Endothelial cell of hepatic sinusoid (primary cell): ENCODE measurements at regions not wholly inside any gene's neighbourhood (a gene's known extent, or its start where the extent isn't known, plus 50 kb on each side); places are given as distances from the start of the nearest gene placed in this dataset.

ENCODE experiments used
- in situ Hi-C: cut with HindIII; loops from 2 replicates; pipeline ENCODE4 v1.10.0; 2017; ENCODE audit warnings: low sequenced_read_pairs

GRCh38 chr3:187544326-187544725 is 125.9 kb downstream of the SST start:
- in situ Hi-C loops: no loop called here

- in situ Hi-C loops: no loop called here
Measured at GRCh38 chr3:187540847-187541246, 129.3 kb downstream of the SST start.

GRCh38 chr3:187536185-187536584 is 134.0 kb downstream of the SST start:
- in situ Hi-C loops: loop anchor here (5.0 kb wide), 1 partner anchor 49 kb away; no protein-coding TSS in a partner anchor

- in situ Hi-C loops: no loop called here
Measured at GRCh38 chr3:187533797-187534196, 136.4 kb downstream of the SST start.

- in situ Hi-C loops: no loop called here
Measured at GRCh38 chr3:187531831-187532230, 138.4 kb downstream of the SST start.

- in situ Hi-C loops: no loop called here
Measured at GRCh38 chr3:187522890-187523289, 147.3 kb downstream of the SST start.

- in situ Hi-C loops: no loop called here
Measured at GRCh38 chr3:187522293-187522692, 147.9 kb downstream of the SST start.

DNA sequence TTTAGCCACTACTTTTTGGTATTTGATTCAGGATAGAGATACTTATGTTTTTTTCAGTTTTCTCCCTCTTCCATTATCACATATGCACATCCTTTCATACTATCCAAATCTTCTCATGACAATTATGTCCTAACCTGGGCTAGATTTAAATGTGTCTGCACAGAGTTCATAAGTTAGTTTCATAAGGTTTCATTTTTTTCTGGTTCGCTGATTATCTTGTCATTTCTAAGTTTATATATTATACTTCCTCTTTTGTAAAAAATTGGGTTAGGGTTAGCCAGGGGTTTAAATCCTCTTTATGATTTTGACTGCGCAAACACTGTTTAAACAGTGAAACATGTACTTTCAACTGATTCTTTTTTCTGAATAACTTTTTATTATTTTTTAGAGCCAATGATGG is 148.6 kb downstream of the SST start:
- in situ Hi-C loops: no loop called here

GRCh38 chr3:187520027-187520945 is 149.9 kb downstream of the SST start:
- in situ Hi-C loops: no loop called here

- in situ Hi-C loops: no loop called here
Measured at GRCh38 chr3:187519428-187519890, 150.7 kb downstream of the SST start.

GRCh38 chr3:187518616-187519015 is 150.4 kb downstream of the RTP4 start:
- in situ Hi-C loops: no loop called here

- in situ Hi-C loops: no loop called here
Measured at GRCh38 chr3:187518207-187518606, 150.0 kb downstream of the RTP4 start.

- in situ Hi-C loops: no loop called here
Measured at GRCh38 chr3:187516446-187517185, 148.4 kb downstream of the RTP4 start.

DNA sequence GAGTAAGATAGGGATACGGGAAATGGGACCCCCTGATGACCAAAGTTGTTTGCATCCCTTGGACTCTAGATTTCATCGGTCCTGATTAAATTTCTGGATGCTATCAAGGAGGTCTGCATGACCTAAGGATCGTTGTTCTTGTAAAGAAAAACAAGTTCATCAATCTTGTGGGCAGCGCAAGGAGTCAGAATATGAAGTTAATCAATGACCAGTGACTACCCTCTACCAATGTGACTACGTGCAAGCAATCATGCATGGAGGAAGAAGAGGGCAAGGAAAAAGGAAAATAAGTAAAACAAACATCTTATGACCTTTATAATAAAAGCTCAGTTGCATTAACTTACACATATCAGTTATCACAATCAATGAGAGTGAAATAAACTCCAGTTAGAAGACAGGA is 139.7 kb downstream of the RTP4 start:
- in situ Hi-C loops: no loop called here

GRCh38 chr3:187507266-187507665 is 139.1 kb downstream of the RTP4 start:
- in situ Hi-C loops: no loop called here

DNA sequence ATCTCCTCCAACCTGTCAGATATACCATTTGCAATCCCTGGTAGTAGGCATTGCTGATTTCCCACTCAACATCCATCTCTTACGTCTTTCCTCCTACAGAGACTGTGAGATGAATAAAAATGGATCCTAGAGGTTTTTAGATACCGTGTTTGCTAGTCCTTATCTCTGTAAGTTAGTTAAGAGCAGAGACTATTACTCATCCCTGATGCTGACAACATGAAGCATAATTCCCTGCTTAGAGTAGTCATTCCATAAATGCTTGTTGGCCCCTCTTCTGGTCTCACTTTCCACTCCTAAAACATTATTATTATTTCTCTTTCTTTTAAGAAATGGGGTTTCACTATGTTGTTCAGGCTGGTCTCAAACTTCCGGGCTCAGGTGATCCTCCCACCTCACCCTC is 136.2 kb downstream of the RTP4 start:
- in situ Hi-C loops: no loop called here

DNA sequence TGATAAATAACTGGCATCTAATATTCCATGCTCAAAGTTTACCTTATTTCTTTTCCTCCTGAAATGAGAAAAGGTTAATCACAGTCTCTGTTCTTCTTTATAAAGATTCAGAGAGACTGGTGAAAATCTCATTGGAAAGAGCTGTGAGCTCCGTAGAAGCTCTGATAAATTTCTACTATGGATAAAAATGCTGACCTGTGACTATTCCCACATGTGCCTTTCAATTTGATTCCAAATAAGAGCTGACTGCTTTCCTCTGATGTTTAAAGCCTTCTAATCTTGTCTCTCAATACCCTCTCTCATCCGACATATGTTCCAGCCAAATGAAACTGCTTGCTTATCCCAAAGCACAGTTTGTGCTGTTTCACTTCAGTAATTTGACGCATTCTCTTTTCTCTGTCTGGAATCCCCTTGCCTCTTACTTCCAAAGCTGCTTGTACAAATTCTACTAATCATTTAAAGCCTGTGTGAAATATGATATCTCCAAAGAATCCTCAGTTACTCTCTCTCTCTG is 130.1 kb downstream of the RTP4 start:
- in situ Hi-C loops: no loop called here

GRCh38 chr3:187497052-187497451 is 128.9 kb downstream of the RTP4 start:
- in situ Hi-C loops: no loop called here

GRCh38 chr3:187494056-187494455 is 125.9 kb downstream of the RTP4 start:
- in situ Hi-C loops: loop anchor here (5.0 kb wide), 2 partner anchors 37 to 78 kb away; no protein-coding TSS in a partner anchor

- in situ Hi-C loops: loop anchor here (5.0 kb wide), 2 partner anchors 34 to 81 kb away; no protein-coding TSS in a partner anchor
Measured at GRCh38 chr3:187491371-187491770, 123.2 kb downstream of the RTP4 start.

DNA sequence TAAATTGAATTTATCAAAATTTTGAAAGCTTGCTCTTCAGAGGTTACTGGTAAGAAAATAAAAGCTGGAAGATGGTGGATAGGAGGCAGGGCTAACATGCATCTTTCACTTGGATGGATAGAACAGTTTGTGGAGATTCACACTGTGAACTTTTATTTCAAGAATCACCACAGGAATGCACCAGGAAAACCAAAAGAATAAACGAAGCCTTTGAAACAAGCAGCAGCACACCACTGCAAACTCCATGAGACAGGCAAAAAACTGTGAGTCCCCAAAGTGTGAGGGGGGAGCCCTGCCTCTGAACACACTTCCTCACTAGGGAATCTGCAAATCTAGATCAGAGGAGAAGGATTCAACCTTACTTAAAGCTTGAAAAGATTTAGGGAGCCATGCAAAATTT is 122.2 kb downstream of the RTP4 start:
- in situ Hi-C loops: loop anchor here (5.0 kb wide), 2 partner anchors 33 to 82 kb away; no protein-coding TSS in a partner anchor
